ENCODE measurements at regions not wholly inside any gene's neighbourhood (a gene's known extent, or its start where the extent isn't known, plus 50 kb on each side); places are given as distances from the start of the nearest gene placed in this dataset.

GRCh38 chr12:67531051-67531450 lies 117.5 kb upstream of the DYRK2 start:
- intact Hi-C loops (cut with micrococcal nuclease; ENCODE audit: unreplicated experiment), result no loop called here
- Mint-ChIP-seq H3K27ac (ENCODE audit: unreplicated experiment) (no peak overlapping the region), H3K4me1 (ENCODE audit: low read depth, unreplicated experiment) (peaks cover 21% of the 10 kb centered on the region), H3K9me3 (ENCODE audit: low read depth, unreplicated experiment) (peaks cover 3% of the 10 kb centered on the region), H3K4me3 (ENCODE audit: low read depth, unreplicated experiment) (no peak overlapping the region), H3K27me3 (ENCODE audit: unreplicated experiment) (no peaks in the 10 kb centered on the region), H3K36me3 (ENCODE audit: insufficient read depth, unreplicated experiment) (no peaks in the 10 kb centered on the region)
- TF ChIP-seq CTCF (IDR thresholded peaks at IDR 0.05; ENCODE audit: unreplicated experiment), result no peak
- no peak for DNase-seq
- CTCF ChIA-PET, result no interaction called here
- no TSS peak for BruUV-seq (replicated peaks)

GRCh38 chr12:67531501-67531900 lies 117.0 kb upstream of the DYRK2 start:
- Mint-ChIP-seq H3K4me3 (ENCODE audit: low read depth, unreplicated experiment) (no peak overlapping the region), H3K36me3 (ENCODE audit: insufficient read depth, unreplicated experiment) (no peaks in the 10 kb centered on the region), H3K27ac (ENCODE audit: unreplicated experiment) (no peak overlapping the region), H3K27me3 (ENCODE audit: unreplicated experiment) (no peaks in the 10 kb centered on the region), H3K4me1 (ENCODE audit: low read depth, unreplicated experiment) (peaks cover 18% of the 10 kb centered on the region), H3K9me3 (ENCODE audit: low read depth, unreplicated experiment) (peaks cover 3% of the 10 kb centered on the region)
- intact Hi-C loops (cut with micrococcal nuclease; ENCODE audit: unreplicated experiment), result no loop called here
- BruUV-seq (replicated peaks), result no TSS peak
- CTCF ChIA-PET, result no interaction called here
- no peak for TF ChIP-seq CTCF (IDR thresholded peaks at IDR 0.05; ENCODE audit: unreplicated experiment)
- no peak for DNase-seq

- Mint-ChIP-seq H3K9me3 (ENCODE audit: low read depth, unreplicated experiment) (peaks cover 3% of the 10 kb centered on the region), H3K27ac (ENCODE audit: unreplicated experiment) (no peak overlapping the region), H3K27me3 (ENCODE audit: unreplicated experiment) (no peaks in the 10 kb centered on the region), H3K4me3 (ENCODE audit: low read depth, unreplicated experiment) (no peak overlapping the region), H3K4me1 (ENCODE audit: low read depth, unreplicated experiment) (peaks cover 18% of the 10 kb centered on the region), H3K36me3 (ENCODE audit: insufficient read depth, unreplicated experiment) (no peaks in the 10 kb centered on the region)
- no peak for DNase-seq
- BruUV-seq (replicated peaks), result no TSS peak
- intact Hi-C loops (cut with micrococcal nuclease; ENCODE audit: unreplicated experiment), result no loop called here
- CTCF ChIA-PET, result no interaction called here
- no peak for TF ChIP-seq CTCF (IDR thresholded peaks at IDR 0.05; ENCODE audit: unreplicated experiment)
These were observed 115.4 kb upstream of the DYRK2 start for GRCh38 chr12:67533159-67533558.

GRCh38 chr12:67534046-67534445 lies 114.5 kb upstream of the DYRK2 start:
- CTCF ChIA-PET, result interaction anchor here (1.5 kb wide), 1 partner anchor 22 kb away, joined by 4 read pairs; no protein-coding TSS in a partner anchor
- BruUV-seq (replicated peaks), result no TSS peak
- no peaks in the 10 kb centered on the region for H3K27me3 Mint-ChIP-seq (ENCODE audit: unreplicated experiment)
- H3K4me1 Mint-ChIP-seq (ENCODE audit: low read depth, unreplicated experiment), result peaks cover 18% of the 10 kb centered on the region
- no peak overlapping the region for H3K4me3 Mint-ChIP-seq (ENCODE audit: low read depth, unreplicated experiment)
- peaks cover 3% of the 10 kb centered on the region for H3K9me3 Mint-ChIP-seq (ENCODE audit: low read depth, unreplicated experiment)
- TF ChIP-seq CTCF (IDR thresholded peaks at IDR 0.05; ENCODE audit: unreplicated experiment), result no peak
- H3K27ac Mint-ChIP-seq (ENCODE audit: unreplicated experiment), result no peak overlapping the region
- no peaks in the 10 kb centered on the region for H3K36me3 Mint-ChIP-seq (ENCODE audit: insufficient read depth, unreplicated experiment)
- no peak for DNase-seq
- intact Hi-C loops (cut with micrococcal nuclease; ENCODE audit: unreplicated experiment), result no loop called here
